ENCODE measurements at regions not wholly inside any gene's neighbourhood (a gene's known extent, or its start where the extent isn't known, plus 50 kb on each side); places are given as distances from the start of the nearest gene placed in this dataset.
"Not testable (repeated sequence)": the region's sequence is repeated elsewhere in the genome, so short reads cannot be mapped to it uniquely, and the experiment has no call there.

DNA sequence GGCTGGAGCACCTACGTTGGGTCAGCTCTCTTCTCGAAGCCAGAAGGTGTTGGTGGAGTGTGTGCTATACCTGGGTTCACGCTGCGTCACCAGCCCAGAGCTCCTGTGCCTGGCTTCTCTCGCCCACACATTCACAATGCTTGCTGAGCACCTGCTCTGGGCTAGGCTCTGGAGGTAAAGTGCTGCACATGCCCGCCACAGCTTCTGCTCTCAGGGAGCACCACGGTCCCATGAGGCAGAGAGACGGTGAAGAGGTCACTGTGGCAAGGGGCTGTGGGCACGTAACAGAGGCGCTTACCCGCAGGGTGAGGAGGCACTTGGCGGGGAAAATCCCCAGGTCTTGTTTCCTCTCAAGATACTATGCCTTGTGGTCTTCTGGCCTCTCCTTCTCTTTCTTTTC is 174.2 kb downstream of the TEX29 start:
- Histone ChIP-seq H3K27ac (no peak overlapping the region), H4K20me1 (ENCODE audit: low read depth) (no peaks in the 10 kb centered on the region), H3K4me1 (no peaks in the 10 kb centered on the region), H3K4me3 (no peak overlapping the region), H3F3A (ENCODE audit: low read depth) (no peaks in the 10 kb centered on the region), H3K36me3 (no peaks in the 10 kb centered on the region), H3K27me3 (no peaks in the 10 kb centered on the region), H3K4me2 (no peak overlapping the region), H2AFZ (replicated peaks) (no peak overlapping the region), H3K9ac (no peak overlapping the region), H3K9me3 (ENCODE audit: low read depth) (no peaks in the 10 kb centered on the region), H3K79me2 (ENCODE audit: low read depth) (no peaks in the 10 kb centered on the region)
- Mint-ChIP-seq H3K4me1 (no peaks in the 10 kb centered on the region), H3K27me3 (ENCODE audit: insufficient read depth, low read depth) (peaks cover 3% of the 10 kb centered on the region), H3K9me3 (peaks cover 12% of the 10 kb centered on the region), H3K27ac (no peak overlapping the region), H3K4me3 (no peak overlapping the region), H3K36me3 (no peaks in the 10 kb centered on the region)
- no peak for DNase-seq (ENCODE audit: low spot score)
- TF ChIP-seq, protein P1, sequence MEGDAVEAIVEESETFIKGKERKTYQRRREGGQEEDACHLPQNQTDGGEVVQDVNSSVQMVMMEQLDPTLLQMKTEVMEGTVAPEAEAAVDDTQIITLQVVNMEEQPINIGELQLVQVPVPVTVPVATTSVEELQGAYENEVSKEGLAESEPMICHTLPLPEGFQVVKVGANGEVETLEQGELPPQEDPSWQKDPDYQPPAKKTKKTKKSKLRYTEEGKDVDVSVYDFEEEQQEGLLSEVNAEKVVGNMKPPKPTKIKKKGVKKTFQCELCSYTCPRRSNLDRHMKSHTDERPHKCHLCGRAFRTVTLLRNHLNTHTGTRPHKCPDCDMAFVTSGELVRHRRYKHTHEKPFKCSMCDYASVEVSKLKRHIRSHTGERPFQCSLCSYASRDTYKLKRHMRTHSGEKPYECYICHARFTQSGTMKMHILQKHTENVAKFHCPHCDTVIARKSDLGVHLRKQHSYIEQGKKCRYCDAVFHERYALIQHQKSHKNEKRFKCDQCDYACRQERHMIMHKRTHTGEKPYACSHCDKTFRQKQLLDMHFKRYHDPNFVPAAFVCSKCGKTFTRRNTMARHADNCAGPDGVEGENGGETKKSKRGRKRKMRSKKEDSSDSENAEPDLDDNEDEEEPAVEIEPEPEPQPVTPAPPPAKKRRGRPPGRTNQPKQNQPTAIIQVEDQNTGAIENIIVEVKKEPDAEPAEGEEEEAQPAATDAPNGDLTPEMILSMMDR (IDR thresholded peaks at IDR 0.05) = no peak
- no peak for TF ChIP-seq EZH2phosphoT487 (IDR thresholded peaks at IDR 0.05)
- no peak for TF ChIP-seq EZH2 (IDR thresholded peaks at IDR 0.05)

DNA sequence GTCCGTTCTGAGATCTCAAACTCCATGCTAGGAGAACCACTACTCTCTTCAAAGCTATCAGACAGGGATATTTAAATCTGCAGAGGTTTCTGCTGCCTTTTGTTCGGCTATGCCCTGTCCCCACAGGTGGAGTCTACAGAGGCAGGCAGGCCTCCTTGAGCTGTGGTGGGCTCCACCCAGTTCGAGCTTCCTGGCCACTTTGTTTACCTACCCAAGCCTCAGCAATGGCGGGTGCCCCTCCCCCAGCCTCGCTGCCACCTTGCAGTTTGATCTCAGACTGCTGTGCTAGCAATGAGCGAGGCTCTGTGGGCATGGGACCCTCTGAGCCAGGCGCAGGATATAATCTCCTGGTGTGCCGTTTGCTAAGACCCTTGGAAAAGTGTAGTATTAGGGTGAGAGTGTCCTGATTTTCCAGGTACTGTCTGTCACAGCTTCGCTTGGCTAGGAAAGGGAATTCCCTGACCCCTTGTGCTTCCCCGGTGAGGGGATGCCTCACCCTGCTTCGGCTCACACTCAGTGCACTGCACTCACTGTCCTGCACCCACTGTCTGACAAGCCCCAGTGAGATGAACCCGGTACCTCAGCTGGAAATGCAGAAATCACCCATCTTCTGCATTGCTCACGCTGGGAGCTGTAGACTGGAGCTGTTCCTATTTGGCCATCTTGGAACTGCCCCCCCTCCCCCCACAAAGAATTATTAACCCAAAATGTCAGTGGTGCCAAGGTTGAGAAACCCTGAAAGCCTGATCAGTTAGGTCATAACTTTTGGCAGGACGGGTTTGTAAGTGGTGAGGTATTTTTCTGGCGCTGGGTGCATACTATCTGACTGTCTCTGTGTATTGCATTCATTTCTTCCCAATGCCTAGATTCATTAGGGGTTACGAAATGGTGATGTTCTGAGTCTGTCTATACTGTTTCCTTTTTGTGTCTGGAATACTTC is 181.4 kb downstream of the TEX29 start:
- not testable (repeated sequence) for H3K9ac ChIP-seq; H3K9me3 ChIP-seq (ENCODE audit: low read depth); H3K4me2 ChIP-seq; H3K4me1 ChIP-seq; H3K4me3 ChIP-seq; H3K36me3 ChIP-seq; H3K79me2 ChIP-seq (ENCODE audit: low read depth); H3K27me3 ChIP-seq; H4K20me1 ChIP-seq (ENCODE audit: low read depth); H3K36me3 Mint-ChIP-seq; H3K27ac Mint-ChIP-seq; H3K27me3 Mint-ChIP-seq (ENCODE audit: insufficient read depth, low read depth); H3K27ac ChIP-seq; H3K4me3 Mint-ChIP-seq; H3F3A ChIP-seq (ENCODE audit: low read depth); DNase-seq (ENCODE audit: low spot score); H2AFZ ChIP-seq (replicated peaks); H3K4me1 Mint-ChIP-seq
- peaks cover 25% of the 10 kb centered on the region for H3K9me3 Mint-ChIP-seq

DNA sequence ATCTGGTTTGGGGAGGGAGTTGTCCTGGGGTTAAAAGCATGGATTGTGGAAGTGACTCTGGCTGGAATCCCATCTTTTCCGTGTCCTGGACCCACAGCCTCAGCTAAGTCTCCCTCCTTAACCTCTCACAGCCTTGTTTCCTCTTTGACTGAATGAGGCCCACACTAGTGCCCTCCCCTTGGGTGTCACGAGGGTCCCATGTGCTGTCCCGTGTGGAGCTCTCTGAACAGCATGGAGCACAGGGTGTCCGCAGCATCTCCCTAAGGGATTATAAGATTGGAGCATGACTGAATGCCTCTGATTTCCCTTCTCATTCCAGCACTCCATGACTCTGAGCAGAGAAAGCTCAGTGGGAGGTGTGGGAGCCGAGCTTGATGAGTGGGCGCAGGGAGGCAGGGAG is 182.5 kb downstream of the TEX29 start:
- no peak overlapping the region for H3K4me3 ChIP-seq
- Mint-ChIP-seq H3K4me3 (no peak overlapping the region), H3K4me1 (peaks cover 8% of the 10 kb centered on the region), H3K36me3 (peaks cover 3% of the 10 kb centered on the region), H3K27ac (no peak overlapping the region), H3K27me3 (ENCODE audit: insufficient read depth, low read depth) (peaks cover 2% of the 10 kb centered on the region), H3K9me3 (peaks cover 22% of the 10 kb centered on the region)
- DNase-seq (ENCODE audit: low spot score) = no peak
- no peaks in the 10 kb centered on the region for H3K4me1 ChIP-seq
- H3K27ac ChIP-seq = no peak overlapping the region
- no peaks in the 10 kb centered on the region for H4K20me1 ChIP-seq (ENCODE audit: low read depth)
- H3K4me2 ChIP-seq = no peak overlapping the region
- no peaks in the 10 kb centered on the region for H3K9me3 ChIP-seq (ENCODE audit: low read depth)
- H3K36me3 ChIP-seq = no peaks in the 10 kb centered on the region
- no peak overlapping the region for H2AFZ ChIP-seq (replicated peaks)
- H3F3A ChIP-seq (ENCODE audit: low read depth) = no peaks in the 10 kb centered on the region
- TF ChIP-seq, protein P1 (IDR thresholded peaks at IDR 0.05) = no peak
- TF ChIP-seq EZH2 (IDR thresholded peaks at IDR 0.05) (no peak), EZH2phosphoT487 (IDR thresholded peaks at IDR 0.05) (no peak)
- H3K9ac ChIP-seq = no peak overlapping the region
- peaks cover 4% of the 10 kb centered on the region for H3K27me3 ChIP-seq
- H3K79me2 ChIP-seq (ENCODE audit: low read depth) = no peaks in the 10 kb centered on the region

DNA sequence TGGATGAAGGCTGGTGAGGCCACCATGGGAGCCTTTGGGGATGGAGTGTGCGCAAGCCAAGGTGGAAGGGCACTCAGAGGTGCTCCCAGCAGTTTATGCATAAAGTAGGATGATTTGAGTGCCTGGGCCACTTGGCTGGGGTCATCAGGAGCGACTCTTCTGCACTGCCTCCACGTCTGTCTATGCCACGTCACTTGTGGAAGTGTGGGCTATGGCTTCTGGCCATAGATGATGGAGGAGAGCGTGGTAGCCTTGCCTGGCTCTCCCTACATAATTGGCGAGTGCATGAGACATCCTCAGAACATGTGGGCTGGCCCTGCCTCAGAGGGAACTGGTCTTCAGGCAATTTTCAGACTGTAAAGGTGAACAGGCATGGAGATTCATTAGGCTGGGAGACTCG is 182.9 kb downstream of the TEX29 start:
- Histone ChIP-seq H2AFZ (replicated peaks) (no peak overlapping the region), H3K9me3 (ENCODE audit: low read depth) (no peaks in the 10 kb centered on the region), H3K27me3 (peaks cover 4% of the 10 kb centered on the region), H3K4me3 (no peak overlapping the region), H3K36me3 (no peaks in the 10 kb centered on the region), H3K79me2 (ENCODE audit: low read depth) (no peaks in the 10 kb centered on the region), H3F3A (ENCODE audit: low read depth) (no peaks in the 10 kb centered on the region), H4K20me1 (ENCODE audit: low read depth) (no peaks in the 10 kb centered on the region), H3K27ac (no peak overlapping the region), H3K9ac (no peak overlapping the region), H3K4me2 (no peak overlapping the region), H3K4me1 (no peaks in the 10 kb centered on the region)
- Mint-ChIP-seq H3K36me3 (peaks cover 3% of the 10 kb centered on the region), H3K27me3 (ENCODE audit: insufficient read depth, low read depth) (peaks cover 3% of the 10 kb centered on the region), H3K4me3 (no peak overlapping the region), H3K9me3 (peaks cover 22% of the 10 kb centered on the region), H3K27ac (no peak overlapping the region), H3K4me1 (peaks cover 8% of the 10 kb centered on the region)
- TF ChIP-seq, protein P1 (IDR thresholded peaks at IDR 0.05) = no peak
- no peak for TF ChIP-seq EZH2phosphoT487 (IDR thresholded peaks at IDR 0.05)
- TF ChIP-seq EZH2 (IDR thresholded peaks at IDR 0.05) = no peak
- no peak for DNase-seq (ENCODE audit: low spot score)
